GM18508 (cell line): ENCODE measurements at regions not wholly inside any gene's neighbourhood (a gene's known extent, or its start where the extent isn't known, plus 50 kb on each side); places are given as distances from the start of the nearest gene placed in this dataset.
"Not testable (repeated sequence)": the region's sequence is repeated elsewhere in the genome, so short reads cannot be mapped to it uniquely, and the experiment has no call there.

Experiments used
- ATAC-seq: cut with Tn5 transposase; IDR thresholded peaks from one replicate; pipeline ENCODE4 v1.9.1; 2021; ENCODE audit warnings: moderate number of reproducible peaks; ENCODE audit not compliant: insufficient read depth, unreplicated experiment

- ATAC-seq = no peak
Observed at GRCh38 chr18:78818495-78818894, 161.1 kb upstream of the SALL3 start.

GRCh38 chr18:78818961-78819360 lies 160.7 kb upstream of the SALL3 start:
- ATAC-seq = no peak

- no peak for ATAC-seq
Observed at GRCh38 chr18:78820161-78820834, 159.3 kb upstream of the SALL3 start.

GRCh38 chr18:78821396-78821795 lies 158.2 kb upstream of the SALL3 start:
- no peak for ATAC-seq

- ATAC-seq = no peak
Observed at GRCh38 chr18:78822171-78822948, 157.3 kb upstream of the SALL3 start.

- no peak for ATAC-seq
Observed at GRCh38 chr18:78822949-78823285, 156.7 kb upstream of the SALL3 start.

- ATAC-seq = no peak
Observed at GRCh38 chr18:78825168-78825567, 154.4 kb upstream of the SALL3 start.

GRCh38 chr18:78826631-78827030 lies 153.0 kb upstream of the SALL3 start:
- ATAC-seq = no peak

GRCh38 chr18:78827141-78827540 lies 152.5 kb upstream of the SALL3 start:
- no peak for ATAC-seq

GRCh38 chr18:78828131-78828530 lies 151.5 kb upstream of the SALL3 start:
- ATAC-seq = no peak

GRCh38 chr18:78829026-78829425 lies 150.6 kb upstream of the SALL3 start:
- ATAC-seq = not testable (repeated sequence)

GRCh38 chr18:78830161-78830560 lies 149.5 kb upstream of the SALL3 start:
- no peak for ATAC-seq

- ATAC-seq = no peak
Observed at GRCh38 chr18:78830826-78831225, 148.8 kb upstream of the SALL3 start.

- ATAC-seq = no peak
Observed at GRCh38 chr18:78831603-78832002, 148.0 kb upstream of the SALL3 start.

- no peak for ATAC-seq
Observed at GRCh38 chr18:78833833-78834232, 145.8 kb upstream of the SALL3 start.

GRCh38 chr18:78836838-78837237 lies 142.8 kb upstream of the SALL3 start:
- no peak for ATAC-seq

GRCh38 chr18:78837754-78838153 lies 141.9 kb upstream of the SALL3 start:
- no peak for ATAC-seq

GRCh38 chr18:78838183-78838582 lies 141.4 kb upstream of the SALL3 start:
- no peak for ATAC-seq

GRCh38 chr18:78849046-78849445 lies 130.6 kb upstream of the SALL3 start:
- no peak for ATAC-seq

- ATAC-seq = no peak
Observed at GRCh38 chr18:78849458-78849857, 130.2 kb upstream of the SALL3 start.

- ATAC-seq = no peak
Observed at GRCh38 chr18:78853341-78853740, 126.3 kb upstream of the SALL3 start.

- ATAC-seq = no peak
Observed at GRCh38 chr18:78855188-78855587, 124.4 kb upstream of the SALL3 start.
